ENCODE measurements at regions not wholly inside any gene's neighbourhood (a gene's known extent, or its start where the extent isn't known, plus 50 kb on each side); places are given as distances from the start of the nearest gene placed in this dataset.

- TF ChIP-seq POLR2A (IDR thresholded peaks at IDR 0.05): no peak
- TF ChIP-seq CTCF (IDR thresholded peaks at IDR 0.05): no peak
These were observed 89.0 kb upstream of the CHODL start for GRCh38 chr21:18155508-18156193.

All from Peyer's patch (tissue), 4 donors.